Kidney (tissue), 13 donors: ENCODE measurements at regions not wholly inside any gene's neighbourhood (a gene's known extent, or its start where the extent isn't known, plus 50 kb on each side); places are given as distances from the start of the nearest gene placed in this dataset.

Experiments used
- DNase-seq, 5 donors: peaks; one replicate each; pipeline ENCODE4 v3.0.0-alpha.2; 2013 to 2020
- FAIRE-seq: peaks from 2 replicates; lab custom pipeline; 2012; peaks lifted over from hg19 to GRCh38; lab: Jason Lieb, UNC
- H3K27ac ChIP-seq, 2 donors: one replicate each; pipeline ENCODE4 v1.7.0; 2013; ENCODE audit warnings: low read depth in 2 of 2, low read length in 2 of 2, inconsistent platforms in 1 of 2
- H3K27me3 ChIP-seq: one replicate; pipeline ENCODE4 v1.7.1; 2013; ENCODE audit warnings: low read length, inconsistent platforms; ENCODE audit not compliant: control insufficient read depth, insufficient read depth
- H3K36me3 ChIP-seq, 3 donors: one replicate each; pipeline versions ENCODE4 v1.7.0 to v1.7.1; 2013; ENCODE audit warnings: low read length in 3 of 3, control low read depth in 1 of 3, inconsistent platforms in 1 of 3; ENCODE audit not compliant: insufficient read depth in 3 of 3, control insufficient read depth in 2 of 3
- H3K4me1 ChIP-seq, 3 donors: one replicate each; pipeline versions ENCODE4 v1.7.0 to v1.7.1; 2013; ENCODE audit warnings: low read length in 3 of 3, inconsistent platforms in 1 of 3, low read depth in 1 of 3; ENCODE audit not compliant: control insufficient read depth in 2 of 3, insufficient read depth in 2 of 3
- H3K4me3 ChIP-seq, 3 donors: one replicate each; pipeline versions ENCODE4 v1.7.0 to v1.8.1; 2013; ENCODE audit warnings: low read length in 3 of 3, control low read depth in 1 of 3, inconsistent platforms in 1 of 3
- H3K9ac ChIP-seq, 3 donors: one replicate each; pipeline versions ENCODE4 v1.7.0 to v1.7.1; 2013; ENCODE audit warnings: low read length in 3 of 3, control low read depth in 1 of 3, inconsistent platforms in 1 of 3
- H3K9me3 ChIP-seq, 3 donors: one replicate each; pipeline versions ENCODE4 v1.7.0 to v1.7.1; 2013; ENCODE audit warnings: low read length in 3 of 3, control low read depth in 1 of 3, inconsistent platforms in 1 of 3; ENCODE audit not compliant: control insufficient read depth in 2 of 3, insufficient read depth in 1 of 3
- CTCF ChIP-seq: IDR thresholded peaks from 3 replicates; pipeline ENCODE4 v1.5.1; 2012; ENCODE audit warnings: mild to moderate bottlenecking, moderate library complexity, borderline replicate concordance; ENCODE audit not compliant: insufficient read depth; ENCODE audit errors: extremely low read depth
- intact Hi-C: fragments of 100-400 bp; cut with DNase I; formaldehyde crosslinking; loops from one replicate; pipeline ENCODE4 v1.11.1; 2022
- donor health status: control.
- donor health status: control.
- donor health status: control.
- donor health status: control.
- donor health status: control.
- donor health status: DM: yes; HTN: yes; CAD: no.
- donor health status: Normal renal cell carcinoma (clear cell type).

DNA sequence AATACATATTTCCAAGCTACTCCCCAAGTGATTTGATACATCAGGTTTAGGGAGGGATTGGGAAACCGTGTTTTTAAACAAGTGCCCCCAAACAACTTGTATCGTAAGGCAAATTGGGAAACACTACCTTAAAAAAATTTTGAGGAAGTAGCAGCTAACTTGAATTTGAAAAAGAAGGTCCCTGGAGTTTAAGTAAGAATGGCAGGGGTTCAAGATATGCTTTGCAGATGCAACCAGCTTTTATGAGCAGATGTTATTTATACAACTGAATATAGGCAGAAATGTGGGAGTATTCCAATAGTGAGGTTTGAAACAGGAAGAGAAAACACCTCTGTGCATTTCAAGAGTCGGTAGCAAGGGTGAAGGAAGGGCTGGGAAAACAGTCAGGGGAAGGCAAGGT, 139.6 kb downstream of the IL20RB start:
- no peak for TF ChIP-seq CTCF
- intact Hi-C loops: no loop called here
- H3K36me3 ChIP-seq: no peaks in the 10 kb centered on the region
- no peak overlapping the region for H3K4me3 ChIP-seq
- no peak for FAIRE-seq
- H3K9ac ChIP-seq: no peak overlapping the region
- H3K27ac ChIP-seq: no peak overlapping the region
- H3K4me1 ChIP-seq: no peaks in the 10 kb centered on the region
- H3K9me3 ChIP-seq: no peaks in the 10 kb centered on the region
- no peak for DNase-seq
- H3K27me3 ChIP-seq: no peaks in the 10 kb centered on the region

DNA sequence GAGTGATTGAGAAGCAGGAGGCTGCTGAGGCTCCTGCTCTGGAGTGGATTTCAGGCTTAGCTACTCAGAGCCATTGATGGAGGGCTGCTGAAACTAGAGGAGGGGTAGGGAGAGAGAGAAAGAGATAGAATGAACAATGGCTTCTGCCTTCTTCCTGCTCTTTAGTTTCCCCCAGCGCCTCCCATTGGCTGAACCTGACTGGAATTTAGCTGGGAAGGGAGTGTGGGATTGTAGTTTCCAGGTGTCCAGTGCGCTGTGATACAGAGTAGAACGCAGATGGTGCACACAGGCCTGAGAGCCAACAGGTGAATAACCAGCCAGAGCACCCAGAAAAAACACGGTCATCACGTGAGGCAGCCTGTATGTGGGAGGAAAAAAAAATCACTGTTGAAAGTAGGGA, 140.1 kb downstream of the IL20RB start:
- no peaks in the 10 kb centered on the region for H3K9me3 ChIP-seq
- H3K4me1 ChIP-seq: no peaks in the 10 kb centered on the region
- H3K9ac ChIP-seq: no peak overlapping the region
- no peak overlapping the region for H3K27ac ChIP-seq
- TF ChIP-seq CTCF: no peak
- DNase-seq (no peak), FAIRE-seq (no peak)
- no peak overlapping the region for H3K4me3 ChIP-seq
- intact Hi-C loops: no loop called here
- no peaks in the 10 kb centered on the region for H3K27me3 ChIP-seq
- H3K36me3 ChIP-seq: no peaks in the 10 kb centered on the region

- Histone ChIP-seq H3K9ac (no peak overlapping the region), H3K36me3 (no peaks in the 10 kb centered on the region), H3K9me3 (no peaks in the 10 kb centered on the region), H3K4me1 (no peaks in the 10 kb centered on the region), H3K4me3 (no peak overlapping the region), H3K27ac (no peak overlapping the region), H3K27me3 (no peaks in the 10 kb centered on the region)
- FAIRE-seq (peak; percentile 45), DNase-seq (no peak)
- no peak for TF ChIP-seq CTCF
- intact Hi-C loops: loop anchor here (10.0 kb wide), 1 partner anchor 845 kb away; no protein-coding TSS in a partner anchor
Measured at GRCh38 chr3:137099364-137100219, 141.8 kb downstream of the IL20RB start.
